SK-N-SH treated with all-trans-retinoic acid at 6 μM for 48 hours (cell line): ENCODE measurements at regions not wholly inside any gene's neighbourhood (a gene's known extent, or its start where the extent isn't known, plus 50 kb on each side); places are given as distances from the start of the nearest gene placed in this dataset.

Experiments used
- ATAC-seq: fragments of 200-7000 bp; cut with Tn5 transposase; 3 replicates; pipeline ENCODE4 v1.9.1; 2020; ENCODE audit warnings: mild to moderate bottlenecking, moderate library complexity
- ARNTL ChIP-seq: fragments of 450-650 bp; formaldehyde crosslinking; IDR thresholded peaks from 2 replicates; pipeline ENCODE4 v1.5.0; 2020; ENCODE audit warnings: low read depth, mild to moderate bottlenecking, moderate library complexity, borderline replicate concordance
- BACH2 ChIP-seq: fragments of 250-450 bp; sonication (Bioruptor Pico); IDR thresholded peaks from 2 replicates; pipeline ENCODE4 v1.9.0; 2021; ENCODE audit warnings: mild to moderate bottlenecking, borderline replicate concordance
- CREB5 ChIP-seq: fragments of 250-450 bp; sonication (Bioruptor Pico); IDR thresholded peaks from 2 replicates; pipeline ENCODE4 v1.5.1; 2020; ENCODE audit warnings: low read depth, mild to moderate bottlenecking, moderate library complexity
- CSDC2 ChIP-seq: fragments of 250-450 bp; sonication (Bioruptor Pico); IDR thresholded peaks from 2 replicates; pipeline ENCODE4 v1.5.0; 2020; ENCODE audit warnings: mild to moderate bottlenecking, moderate library complexity
- CSRNP3 ChIP-seq: fragments of 250-450 bp; sonication (Bioruptor Pico); IDR thresholded peaks from 2 replicates; pipeline ENCODE4 v1.5.1; 2021; ENCODE audit warnings: mild to moderate bottlenecking, moderate library complexity
- ESRRG ChIP-seq: fragments of 250-450 bp; sonication (Bioruptor Pico); IDR thresholded peaks from 2 replicates; pipeline ENCODE4 v1.6.1; 2021; ENCODE audit warnings: mild to moderate bottlenecking
- GLIS3 ChIP-seq: fragments of 250-450 bp; sonication (Bioruptor Pico); IDR thresholded peaks from 2 replicates; pipeline ENCODE4 v1.5.0; 2020; ENCODE audit warnings: mild to moderate bottlenecking, moderate library complexity
- ISL1 ChIP-seq: fragments of 250-450 bp; sonication (Bioruptor Pico); IDR thresholded peaks from 2 replicates; pipeline ENCODE4 v2.1.2; 2022; ENCODE audit warnings: mild to moderate bottlenecking, moderate library complexity
- OSR1 ChIP-seq: fragments of 250-450 bp; sonication (Bioruptor Pico); IDR thresholded peaks from 2 replicates; pipeline ENCODE4 v1.8.0; 2022; ENCODE audit warnings: moderate library complexity, mild to moderate bottlenecking, inconsistent platforms
- PATZ1 ChIP-seq: fragments of 250-450 bp; sonication (Bioruptor Pico); IDR thresholded peaks from 2 replicates; pipeline ENCODE4 v1.8.0; 2020; ENCODE audit warnings: mild to moderate bottlenecking, moderate library complexity, borderline replicate concordance
- POU6F1 ChIP-seq: fragments of 250-450 bp; sonication (Bioruptor Pico); IDR thresholded peaks from 2 replicates; pipeline ENCODE4 v1.8.0; 2021; ENCODE audit warnings: low read depth, mild to moderate bottlenecking, moderate library complexity, borderline replicate concordance
- PPARA ChIP-seq: fragments of 250-450 bp; sonication (Bioruptor Pico); IDR thresholded peaks from 2 replicates; pipeline ENCODE4 v1.5.0; 2020; ENCODE audit warnings: mild to moderate bottlenecking, borderline replicate concordance
- RARB ChIP-seq: fragments of 250-450 bp; sonication (Bioruptor Pico); IDR thresholded peaks from 2 replicates; pipeline ENCODE4 v1.8.0; 2021; ENCODE audit warnings: mild to moderate bottlenecking, moderate library complexity
- SNAI2 ChIP-seq: fragments of 250-450 bp; sonication (Bioruptor Pico); IDR thresholded peaks from 2 replicates; pipeline ENCODE4 v1.5.0; 2020; ENCODE audit warnings: mild to moderate bottlenecking, moderate library complexity
- TCF4 ChIP-seq: fragments of 250-450 bp; sonication (Bioruptor Pico); IDR thresholded peaks from 2 replicates; pipeline ENCODE4 v1.8.0; 2021; ENCODE audit warnings: mild to moderate bottlenecking, moderate library complexity, borderline replicate concordance
- TOX ChIP-seq: fragments of 250-450 bp; sonication (Bioruptor Pico); IDR thresholded peaks from 2 replicates; pipeline ENCODE4 v1.8.0; 2021; ENCODE audit warnings: mild to moderate bottlenecking, moderate library complexity, borderline replicate concordance
- TSHZ2 ChIP-seq: fragments of 250-450 bp; sonication (Bioruptor Pico); IDR thresholded peaks from 2 replicates; pipeline ENCODE4 v1.5.0; 2020; ENCODE audit warnings: mild to moderate bottlenecking, moderate library complexity
- ZC3H10 ChIP-seq: fragments of 250-450 bp; sonication (Bioruptor Pico); IDR thresholded peaks from 2 replicates; pipeline ENCODE4 v1.5.1; 2021; ENCODE audit warnings: mild to moderate bottlenecking, moderate library complexity
- ZFP3 ChIP-seq: fragments of 250-450 bp; sonication (Bioruptor Pico); IDR thresholded peaks from 2 replicates; pipeline ENCODE4 v1.5.0; 2020; ENCODE audit warnings: mild to moderate bottlenecking, moderate library complexity
- ZFP30 ChIP-seq: fragments of 450-650 bp; formaldehyde crosslinking; IDR thresholded peaks from 2 replicates; pipeline ENCODE4 v1.5.0; 2022; ENCODE audit warnings: mild to moderate bottlenecking, moderate library complexity
- ZNF565 ChIP-seq: fragments of 450-650 bp; formaldehyde crosslinking; conservative IDR thresholded peaks from 2 replicates; pipeline ENCODE4 v1.5.0; 2020; ENCODE audit warnings: low read depth, mild to moderate bottlenecking, moderate library complexity
- ZNF70 ChIP-seq: fragments of 450-650 bp; formaldehyde crosslinking; IDR thresholded peaks from 2 replicates; pipeline ENCODE4 v1.5.0; 2020; ENCODE audit warnings: mild to moderate bottlenecking, moderate library complexity
- ZNF8 ChIP-seq: fragments of 450-650 bp; formaldehyde crosslinking; IDR thresholded peaks from 2 replicates; pipeline ENCODE4 v1.5.0; 2020; ENCODE audit warnings: mild to moderate bottlenecking, moderate library complexity

GRCh38 chr6:170165471-170166117, 125.3 kb downstream of the DLL1 start:
- ATAC-seq, result no peak
- TF ChIP-seq GLIS3 (CRISPR knock-in tag) (no peak), RARB (CRISPR knock-in tag) (no peak), ZNF565 (CRISPR knock-in tag) (no peak), POU6F1 (CRISPR knock-in tag) (no peak), TCF4 (no peak), CSRNP3 (no peak), ZNF8 (CRISPR knock-in tag) (no peak), ZFP3 (CRISPR knock-in tag) (no peak), ZFP30 (CRISPR knock-in tag) (no peak), ISL1 (CRISPR knock-in tag) (no peak), CSDC2 (CRISPR knock-in tag) (no peak), ARNTL (CRISPR knock-in tag) (no peak), TSHZ2 (CRISPR knock-in tag) (no peak), ESRRG (CRISPR knock-in tag) (no peak), ZC3H10 (CRISPR knock-in tag) (no peak), ZNF70 (CRISPR knock-in tag) (no peak), TOX (CRISPR knock-in tag) (no peak), BACH2 (no peak), CREB5 (CRISPR knock-in tag) (no peak), SNAI2 (CRISPR knock-in tag) (no peak)

- no peak for TF ChIP-seq ZNF70 (CRISPR knock-in tag)
- no peak for TF ChIP-seq ESRRG (CRISPR knock-in tag)
- TF ChIP-seq ZFP30 (CRISPR knock-in tag), result no peak
- TF ChIP-seq ZFP3 (CRISPR knock-in tag), result no peak
- TF ChIP-seq BACH2, result no peak
- no peak for TF ChIP-seq PPARA (CRISPR knock-in tag)
- no peak for TF ChIP-seq TSHZ2 (CRISPR knock-in tag)
- no peak for TF ChIP-seq ZC3H10 (CRISPR knock-in tag)
- no peak for TF ChIP-seq TCF4
- TF ChIP-seq ZNF565 (CRISPR knock-in tag), result no peak
- no peak for TF ChIP-seq CREB5 (CRISPR knock-in tag)
- no peak for TF ChIP-seq ZNF8 (CRISPR knock-in tag)
- no peak for TF ChIP-seq OSR1
- TF ChIP-seq POU6F1 (CRISPR knock-in tag), result no peak
- no peak for TF ChIP-seq ISL1 (CRISPR knock-in tag)
- TF ChIP-seq PATZ1 (CRISPR knock-in tag), result no peak
- TF ChIP-seq GLIS3 (CRISPR knock-in tag), result no peak
- no peak for TF ChIP-seq CSDC2 (CRISPR knock-in tag)
- TF ChIP-seq, all 23 proteins: peak for 0
- ATAC-seq, result no peak
Measured at GRCh38 chr6:170165085-170165470, 125.8 kb downstream of the DLL1 start.
